Germinal center (tissue), 1 donor: ENCODE measurements at regions not wholly inside any gene's neighbourhood (a gene's known extent, or its start where the extent isn't known, plus 50 kb on each side); places are given as distances from the start of the nearest gene placed in this dataset.

Experiments
- DNase-seq: peaks from one replicate; pipeline ENCODE4 v3.0.0; 2012; ENCODE audit warnings: mixed read lengths, low spot score

- no peak for DNase-seq
These were observed 229.9 kb downstream of the LRRN1 start for GRCh38 chr3:4029135-4029534.

GRCh38 chr3:4030624-4031023 lies 231.4 kb downstream of the LRRN1 start:
- DNase-seq = no peak

- no peak for DNase-seq
These were observed 234.1 kb downstream of the LRRN1 start for GRCh38 chr3:4033296-4033695.

- DNase-seq = no peak
These were observed 236.8 kb downstream of the LRRN1 start for GRCh38 chr3:4036046-4036445.

GRCh38 chr3:4038351-4038750 lies 239.1 kb downstream of the LRRN1 start:
- no peak for DNase-seq

- DNase-seq = no peak
These were observed 242.8 kb downstream of the LRRN1 start for GRCh38 chr3:4042070-4042469.

GRCh38 chr3:4042869-4043268 lies 243.6 kb downstream of the LRRN1 start:
- no peak for DNase-seq

- DNase-seq = no peak
These were observed 244.8 kb downstream of the LRRN1 start for GRCh38 chr3:4043867-4044575.

- no peak for DNase-seq
These were observed 245.4 kb downstream of the LRRN1 start for GRCh38 chr3:4044619-4045018.

- no peak for DNase-seq
These were observed 246.5 kb downstream of the LRRN1 start for GRCh38 chr3:4045756-4046155.

- no peak for DNase-seq
These were observed 248.1 kb downstream of the LRRN1 start for GRCh38 chr3:4047366-4047765.

- no peak for DNase-seq
These were observed 250.5 kb upstream of the SETMAR start for GRCh38 chr3:4052706-4053105.

- no peak for DNase-seq
These were observed 249.2 kb upstream of the SETMAR start for GRCh38 chr3:4053975-4054374.

GRCh38 chr3:4060064-4060463 lies 243.1 kb upstream of the SETMAR start:
- DNase-seq = no peak

GRCh38 chr3:4060603-4061002 lies 242.6 kb upstream of the SETMAR start:
- DNase-seq = no peak

- no peak for DNase-seq
These were observed 242.0 kb upstream of the SETMAR start for GRCh38 chr3:4061195-4061594.

- no peak for DNase-seq
These were observed 241.3 kb upstream of the SETMAR start for GRCh38 chr3:4061783-4062360.

- no peak for DNase-seq
These were observed 240.5 kb upstream of the SETMAR start for GRCh38 chr3:4062621-4063020.

- DNase-seq = no peak
These were observed 239.1 kb upstream of the SETMAR start for GRCh38 chr3:4063916-4064574.

GRCh38 chr3:4065085-4065484 lies 238.1 kb upstream of the SETMAR start:
- peak; percentile 61 for DNase-seq

- DNase-seq = no peak
These were observed 237.6 kb upstream of the SETMAR start for GRCh38 chr3:4065554-4065953.

- no peak for DNase-seq
These were observed 235.3 kb upstream of the SETMAR start for GRCh38 chr3:4067893-4068292.

- no peak for DNase-seq
These were observed 233.4 kb upstream of the SETMAR start for GRCh38 chr3:4069796-4070195.
